HS-5 (cell line): ENCODE measurements at regions not wholly inside any gene's neighbourhood (a gene's known extent, or its start where the extent isn't known, plus 50 kb on each side); places are given as distances from the start of the nearest gene placed in this dataset.
A peak's percentile ranks its signal among the peaks of the same experiment; 100 is the strongest.
"Not testable (repeated sequence)": the region's sequence is repeated elsewhere in the genome, so short reads cannot be mapped to it uniquely, and the experiment has no call there.

Experiments used
- DNase-seq: peaks from one replicate; pipeline ENCODE4 v3.0.0-alpha.2; 2012; ENCODE audit warnings: low read depth

GRCh38 chr5:21058289-21058688 is 1070.3 kb upstream of the CDH18 start:
- no peak for DNase-seq

GRCh38 chr5:21051945-21052344 is 1063.9 kb upstream of the CDH18 start:
- no peak for DNase-seq

GRCh38 chr5:21049901-21050300 is 1061.9 kb upstream of the CDH18 start:
- DNase-seq: no peak

- no peak for DNase-seq
These were observed 1043.0 kb upstream of the CDH18 start for GRCh38 chr5:21030981-21031380.

GRCh38 chr5:21024966-21025365 is 1037.0 kb upstream of the CDH18 start:
- no peak for DNase-seq

GRCh38 chr5:21013237-21013636 is 1025.2 kb upstream of the CDH18 start:
- DNase-seq: no peak

GRCh38 chr5:21007781-21008180 is 1019.8 kb upstream of the CDH18 start:
- DNase-seq: no peak

GRCh38 chr5:20988933-20989332 is 1000.9 kb upstream of the CDH18 start:
- DNase-seq: not testable (repeated sequence)

- DNase-seq: no peak
These were observed 997.8 kb upstream of the CDH18 start for GRCh38 chr5:20985754-20986153.

GRCh38 chr5:20974426-20974825 is 986.4 kb upstream of the CDH18 start:
- DNase-seq: no peak

- peak; percentile 62 for DNase-seq
These were observed 984.5 kb upstream of the CDH18 start for GRCh38 chr5:20972419-20972925.

GRCh38 chr5:20959347-20959746 is 971.3 kb upstream of the CDH18 start:
- DNase-seq: no peak

- DNase-seq: no peak
These were observed 970.6 kb upstream of the CDH18 start for GRCh38 chr5:20958641-20959040.

GRCh38 chr5:20956134-20956533 is 968.1 kb upstream of the CDH18 start:
- no peak for DNase-seq

- DNase-seq: no peak
These were observed 961.6 kb upstream of the CDH18 start for GRCh38 chr5:20949636-20950035.

GRCh38 chr5:20943183-20943971 is 955.4 kb upstream of the CDH18 start:
- not testable (repeated sequence) for DNase-seq

GRCh38 chr5:20942603-20943002 is 954.6 kb upstream of the CDH18 start:
- not testable (repeated sequence) for DNase-seq

- DNase-seq: not testable (repeated sequence)
These were observed 952.8 kb upstream of the CDH18 start for GRCh38 chr5:20940786-20941185.

GRCh38 chr5:20890936-20891335 is 902.9 kb upstream of the CDH18 start:
- not testable (repeated sequence) for DNase-seq

GRCh38 chr5:20875726-20876125 is 887.7 kb upstream of the CDH18 start:
- DNase-seq: peak; percentile 14

GRCh38 chr5:20865892-20866291 is 877.9 kb upstream of the CDH18 start:
- not testable (repeated sequence) for DNase-seq

GRCh38 chr5:20833081-20833627 is 845.2 kb upstream of the CDH18 start:
- no peak for DNase-seq

- DNase-seq: no peak
These were observed 844.4 kb upstream of the CDH18 start for GRCh38 chr5:20832204-20833080.
